ENCODE measurements at regions not wholly inside any gene's neighbourhood (a gene's known extent, or its start where the extent isn't known, plus 50 kb on each side); places are given as distances from the start of the nearest gene placed in this dataset.

DNA sequence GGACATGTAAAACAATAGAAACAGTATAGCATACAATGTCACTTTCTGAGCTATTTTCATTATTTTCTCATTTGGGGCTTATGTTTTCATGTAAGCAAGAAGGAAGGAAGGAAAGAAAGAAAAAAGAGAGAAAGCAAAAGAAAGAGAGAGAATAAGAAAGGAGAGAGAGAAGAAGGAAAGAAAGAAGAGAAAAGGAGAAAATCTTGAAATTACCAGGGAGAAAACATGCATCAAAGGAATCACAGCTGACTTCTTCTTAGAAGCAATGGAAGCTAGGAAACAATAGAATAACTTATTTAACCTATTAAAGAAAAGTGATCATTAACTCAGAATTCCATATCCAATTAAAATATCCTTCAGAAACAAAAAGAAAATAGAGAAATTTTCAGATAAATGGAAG is 471.5 kb downstream of the OCA2 start:
- intact Hi-C loops (cut with micrococcal nuclease), result no loop called here
- ATAC-seq, result no peak
- DNase-seq, result no peak

GRCh38 chr15:27623560-27624305 is 475.4 kb downstream of the OCA2 start:
- intact Hi-C loops (cut with micrococcal nuclease), result no loop called here
- DNase-seq (no peak), ATAC-seq (no peak)

GRCh38 chr15:27623149-27623548 is 476.0 kb downstream of the OCA2 start:
- ATAC-seq (no peak), DNase-seq (no peak)
- intact Hi-C loops (cut with micrococcal nuclease), result no loop called here

GRCh38 chr15:27622371-27622770 is 476.7 kb downstream of the OCA2 start:
- intact Hi-C loops (cut with micrococcal nuclease), result no loop called here
- no peak for DNase-seq
- ATAC-seq, result no peak

GRCh38 chr15:27619204-27619603 is 479.9 kb downstream of the OCA2 start:
- intact Hi-C loops (cut with micrococcal nuclease), result no loop called here
- ATAC-seq, result no peak

GRCh38 chr15:27617013-27617412 is 482.1 kb downstream of the OCA2 start:
- DNase-seq, result no peak
- intact Hi-C loops (cut with micrococcal nuclease), result no loop called here
- ATAC-seq, result no peak

More at GRCh38 chr15:27619204-27619603, 479.9 kb downstream of the OCA2 start:
- no peak for DNase-seq

GRCh38 chr15:27608248-27608647 is 490.9 kb downstream of the OCA2 start:
- no peak for DNase-seq
- intact Hi-C loops (cut with micrococcal nuclease), result loop anchor here (10.0 kb wide), 1 partner anchor 63 kb away; no protein-coding TSS in a partner anchor
- ATAC-seq, result no peak

DNA sequence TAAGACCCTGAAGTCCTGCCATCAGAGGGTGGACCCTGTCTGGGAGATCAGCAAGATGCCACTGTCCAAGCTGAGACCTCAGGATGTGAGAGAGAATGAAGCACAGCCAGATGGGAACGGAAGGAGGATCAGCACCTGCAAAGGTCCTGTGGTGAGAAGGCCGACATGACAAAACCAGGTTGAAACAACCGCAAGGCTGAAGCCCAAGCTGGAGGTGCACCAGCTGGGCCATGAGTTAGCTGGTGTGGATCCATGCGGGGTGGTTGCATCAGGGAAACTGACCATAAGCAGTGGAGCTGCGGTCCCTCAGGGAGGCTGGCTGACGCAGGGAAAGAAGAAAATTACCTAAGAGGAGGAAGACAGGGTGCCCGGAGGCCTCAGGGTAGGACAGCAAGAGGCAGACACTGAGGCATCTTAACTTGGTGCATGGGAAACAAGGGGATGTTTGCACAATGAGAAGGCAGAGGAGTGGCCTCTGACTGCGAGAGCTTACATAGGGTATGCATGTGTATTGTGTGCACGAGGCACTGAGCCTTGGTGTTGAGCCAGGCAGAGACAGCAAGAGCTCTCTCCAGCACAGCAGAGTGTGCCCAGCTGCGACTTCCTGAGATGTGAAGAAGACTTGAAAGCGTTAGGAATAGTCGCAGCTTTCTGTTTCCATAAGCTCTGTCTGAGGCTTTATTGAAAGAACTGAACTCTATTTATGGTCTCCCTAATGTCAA is 497.7 kb downstream of the OCA2 start:
- intact Hi-C loops (cut with micrococcal nuclease), result loop anchor here (10.0 kb wide), 1 partner anchor 57 kb away; no protein-coding TSS in a partner anchor
- DNase-seq (no peak), ATAC-seq (no peak)

DNA sequence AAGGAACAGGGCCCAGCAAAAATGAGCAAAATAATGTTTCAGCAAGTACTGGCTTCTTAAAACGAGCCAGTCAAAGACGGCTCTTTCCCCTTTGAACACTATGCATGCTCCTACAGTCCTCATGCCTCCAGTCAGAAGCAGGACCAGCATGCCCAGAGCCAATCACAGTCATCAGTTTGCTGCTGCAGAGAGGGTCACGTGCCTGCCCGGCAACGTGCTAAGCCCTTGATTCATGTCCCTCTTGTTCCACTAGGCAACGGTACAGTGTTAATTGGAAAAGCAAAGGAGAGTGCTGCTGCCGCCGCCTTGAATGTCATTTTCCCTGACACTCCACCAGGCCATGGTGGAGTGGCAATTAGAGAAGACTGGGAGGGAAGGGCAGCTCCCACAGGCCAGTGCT is 500.1 kb downstream of the OCA2 start:
- no peak for ATAC-seq
- intact Hi-C loops (cut with micrococcal nuclease), result no loop called here
- DNase-seq, result no peak

GRCh38 chr15:27598251-27599009 is 500.7 kb downstream of the OCA2 start:
- intact Hi-C loops (cut with micrococcal nuclease), result no loop called here
- DNase-seq, result no peak
- no peak for ATAC-seq

DNA sequence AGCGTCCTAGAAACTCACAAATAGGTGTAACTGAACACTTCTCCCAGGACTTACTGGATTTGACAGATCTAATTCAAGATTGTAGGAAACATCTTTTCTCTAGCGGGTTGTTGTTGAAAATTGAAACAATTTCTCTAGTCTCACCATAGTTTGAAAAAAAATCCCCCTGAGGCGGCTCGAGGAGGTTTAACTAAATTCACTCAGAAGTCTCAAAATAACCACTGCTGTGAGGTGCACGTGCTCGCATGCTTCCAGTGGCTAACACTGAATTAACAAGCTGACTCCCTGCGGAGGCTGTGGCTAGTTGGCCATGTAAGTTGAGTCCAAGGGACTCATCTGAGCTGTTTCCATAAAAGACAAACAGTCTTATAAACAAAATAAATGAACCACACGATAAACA is 503.9 kb downstream of the OCA2 start:
- no peak for DNase-seq
- intact Hi-C loops (cut with micrococcal nuclease), result no loop called here
- ATAC-seq, result no peak

DNA sequence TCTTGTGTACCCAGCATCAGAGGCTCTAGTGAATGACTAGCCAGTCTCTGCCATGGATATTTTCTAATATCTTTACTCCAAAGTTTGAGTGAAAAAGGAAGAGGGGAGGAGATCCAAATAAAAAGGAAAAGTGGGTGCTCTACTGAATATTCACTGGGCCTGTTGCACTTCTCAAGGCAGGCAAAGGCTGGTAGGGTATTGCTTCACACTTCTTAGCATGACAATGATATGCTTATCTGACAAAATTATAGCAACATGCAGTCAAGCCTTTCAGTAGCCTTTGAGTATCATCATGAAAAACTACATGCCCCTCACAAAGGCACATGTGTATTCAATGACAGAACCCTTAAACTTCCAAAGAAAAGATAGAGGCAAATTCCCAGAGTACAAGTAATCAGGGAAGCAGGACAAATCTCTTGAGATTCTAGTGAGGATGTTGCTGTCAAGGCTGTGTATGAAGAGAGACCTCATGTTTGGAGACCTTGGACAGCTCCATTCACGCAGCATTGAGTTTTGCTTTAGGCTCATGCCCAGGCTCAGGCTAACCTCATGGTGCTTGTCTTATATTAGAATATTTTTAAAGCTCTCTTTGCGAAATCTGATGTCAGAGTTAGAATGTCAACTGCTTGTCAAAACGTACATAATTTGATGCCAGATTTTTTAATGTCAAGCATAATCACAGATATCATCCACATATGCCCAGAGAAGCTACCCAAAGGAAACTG is 506.9 kb downstream of the OCA2 start:
- intact Hi-C loops (cut with micrococcal nuclease), result no loop called here
- ATAC-seq, result no peak
- no peak for DNase-seq

Measured in left ventricle myocardium superior (tissue), 1 donor.